SK-N-SH (cell line): ENCODE measurements at regions not wholly inside any gene's neighbourhood (a gene's known extent, or its start where the extent isn't known, plus 50 kb on each side); places are given as distances from the start of the nearest gene placed in this dataset.

Experiments
- CTCF ChIA-PET: fragments of 300-600, 350-600 bp; formaldehyde crosslinking; extraction: SDS; loops from one replicate; lab custom pipeline; 2021; lab: Yijun Ruan, JAX
- POLR2A ChIA-PET: fragments of 350-600 bp; sonication (Branson Sonifier 250); formaldehyde crosslinking; extraction: SDS; loops from one replicate; lab custom pipeline; 2020; ENCODE audit warnings: antibody characterized with exemption, inconsistent platforms; lab: Yijun Ruan, JAX
- DNase-seq: peaks from one replicate; pipeline ENCODE4 v3.0.0; 2012
- H2AFZ ChIP-seq: fragments of 200-600 bp; sonication (generic); 2 replicates; pipeline ENCODE4 v1.8.1; 2016; ENCODE audit warnings: antibody characterized with exemption, mild to moderate bottlenecking, low read depth
- H3F3A ChIP-seq: fragments of 200-600 bp; sonication (generic); replicated peaks from 2 replicates; pipeline ENCODE3; 2016; ENCODE audit warnings: antibody characterized with exemption, mild to moderate bottlenecking; ENCODE audit not compliant: insufficient read depth
- H3K27ac ChIP-seq, 2 experiments: fragments of 200-500 bp in 1 of 2; fragments of 200-600 bp in 1 of 2; sonication (Bioruptor generic) in 1 of 2; sonication (generic), shearing (Covaris generic) in 1 of 2; 2 replicates each; pipeline versions ENCODE4 v1.5.1 to v1.6.1; 2014 to 2016; ENCODE audit warnings: low read depth in 2 of 2, inconsistent platforms in 1 of 2, low read length in 1 of 2, mild to moderate bottlenecking in 1 of 2, mixed read lengths in 1 of 2
- H3K27me3 ChIP-seq: fragments of 200-600 bp; sonication (generic), shearing (Covaris generic); 2 replicates; pipeline ENCODE4 v1.6.1; 2016; ENCODE audit warnings: mixed run types; ENCODE audit not compliant: insufficient read depth
- H3K36me3 ChIP-seq, 2 experiments: fragments of 200-500 bp in 1 of 2; fragments of 200-600 bp in 1 of 2; sonication (Bioruptor generic) in 1 of 2; sonication (generic) in 1 of 2; replicated peaks in 1 of 2; 2 replicates each; pipeline versions ENCODE3 to v1.5.1; 2014 to 2016; ENCODE audit warnings: low read length in 1 of 2, mild to moderate bottlenecking in 1 of 2; ENCODE audit not compliant: insufficient read depth in 2 of 2, control insufficient read depth in 1 of 2
- H3K4me1 ChIP-seq, 2 experiments: fragments of 200-500 bp in 1 of 2; fragments of 200-600 bp in 1 of 2; sonication (Bioruptor generic) in 1 of 2; sonication (generic), shearing (Covaris generic) in 1 of 2; 2 replicates each; pipeline versions ENCODE4 v1.5.1 to v1.6.1; 2014 to 2016; ENCODE audit warnings: low read depth in 1 of 2, low read length in 1 of 2, mixed run types in 1 of 2; ENCODE audit not compliant: insufficient read depth in 2 of 2, control insufficient read depth in 1 of 2
- H3K4me2 ChIP-seq: fragments of 200-600 bp; sonication (generic), shearing (Covaris generic); 2 replicates; pipeline ENCODE4 v1.6.1; 2017; ENCODE audit warnings: mixed run types
- H3K4me3 ChIP-seq, 2 experiments: fragments of 200-500 bp in 1 of 2; fragments of 200-600 bp in 1 of 2; sonication (Bioruptor generic) in 1 of 2; sonication (generic), shearing (Covaris generic) in 1 of 2; 2 replicates each; pipeline versions ENCODE4 v1.5.1 to v1.8.1; 2014 to 2016; ENCODE audit warnings: low read depth in 2 of 2, inconsistent platforms in 1 of 2, low read length in 1 of 2, mild to moderate bottlenecking in 1 of 2, mixed read lengths in 1 of 2, moderate library complexity in 1 of 2
- H3K79me2 ChIP-seq: fragments of 200-600 bp; sonication (generic); 2 replicates; pipeline ENCODE4 v1.8.1; 2017; ENCODE audit warnings: mild to moderate bottlenecking; ENCODE audit not compliant: insufficient read depth
- H3K9ac ChIP-seq: fragments of 200-600 bp; sonication (generic); 2 replicates; pipeline ENCODE4 v1.6.1; 2017; ENCODE audit warnings: mixed run types
- H3K9me2 ChIP-seq: fragments of 200-600 bp; sonication (generic); 2 replicates; pipeline ENCODE4 v1.6.1; 2017; ENCODE audit warnings: mixed run types
- H3K9me3 ChIP-seq: fragments of 200-600 bp; sonication (generic); 2 replicates; pipeline ENCODE4 v1.6.1; 2017; ENCODE audit warnings: mixed run types, mild to moderate bottlenecking, moderate library complexity
- H4K20me1 ChIP-seq: fragments of 200-600 bp; sonication (generic); 2 replicates; pipeline ENCODE4 v1.6.1; 2017; ENCODE audit warnings: mild to moderate bottlenecking, mixed run types; ENCODE audit not compliant: insufficient read depth
- EP300 ChIP-seq, 2 experiments: IDR thresholded peaks; 2 replicates each; pipeline versions ENCODE4 v1.4.0 to v1.6.1; 2012; ENCODE audit warnings: borderline replicate concordance in 1 of 2, low read depth in 1 of 2, low read length in 1 of 2
- FOSL2 ChIP-seq: IDR thresholded peaks from 2 replicates; pipeline ENCODE4 v1.4.0; 2012; ENCODE audit warnings: low read depth, mild to moderate bottlenecking, moderate library complexity, borderline replicate concordance
- FOXJ3 ChIP-seq: sonication (generic); formaldehyde crosslinking; IDR thresholded peaks from 2 replicates; pipeline ENCODE4 v1.5.1; 2020; ENCODE audit warnings: mild to moderate bottlenecking, missing genetic modification reagents
- GABPA ChIP-seq: IDR thresholded peaks from 2 replicates; pipeline ENCODE4 v1.4.0; 2012; ENCODE audit warnings: low read depth, mild to moderate bottlenecking
- JUND ChIP-seq: IDR thresholded peaks from 2 replicates; pipeline ENCODE4 v1.4.0; 2012
- MAX ChIP-seq: IDR thresholded peaks from 2 replicates; pipeline ENCODE4 v1.4.0; 2012; ENCODE audit warnings: low read depth
- MEF2A ChIP-seq: IDR thresholded peaks from 2 replicates; pipeline ENCODE4 v1.4.0; 2012; ENCODE audit warnings: low read depth, borderline replicate concordance
- MXI1 ChIP-seq: IDR thresholded peaks from 2 replicates; pipeline ENCODE4 v1.6.1; 2012; ENCODE audit warnings: mild to moderate bottlenecking, low read depth, low read length, improper control_type of control experiment
- NFIC ChIP-seq: IDR thresholded peaks from 2 replicates; pipeline ENCODE4 v1.4.0; 2012; ENCODE audit warnings: borderline replicate concordance
- RCOR1 ChIP-seq: fragments of 150-350 bp; IDR thresholded peaks from 2 replicates; pipeline ENCODE4 v1.6.1; 2017; ENCODE audit warnings: antibody characterized with exemption, low read length
- REST ChIP-seq: IDR thresholded peaks from 2 replicates; pipeline ENCODE4 v1.6.1; 2012; ENCODE audit warnings: mild to moderate bottlenecking, low read depth, low read length, moderate library complexity
- RFX5 ChIP-seq: IDR thresholded peaks from 2 replicates; pipeline ENCODE4 v1.6.1; 2012; ENCODE audit warnings: mild to moderate bottlenecking, improper control_type of control experiment, low read length
- RXRA ChIP-seq: IDR thresholded peaks from 2 replicates; pipeline ENCODE4 v1.4.0; 2012; ENCODE audit warnings: low read depth, mild to moderate bottlenecking, borderline replicate concordance
- SIN3A ChIP-seq: IDR thresholded peaks from 2 replicates; pipeline ENCODE4 v1.6.1; 2012; ENCODE audit warnings: low read depth, mild to moderate bottlenecking, low read length, moderate library complexity, borderline replicate concordance
- SMC3 ChIP-seq: IDR thresholded peaks from 2 replicates; pipeline ENCODE4 v1.6.1; 2012; ENCODE audit warnings: low read depth, low read length, improper control_type of control experiment
- TAF1 ChIP-seq: IDR thresholded peaks from 2 replicates; pipeline ENCODE4 v1.6.1; 2012; ENCODE audit warnings: low read depth, mild to moderate bottlenecking, low read length, moderate library complexity, borderline replicate concordance
- USF1 ChIP-seq: IDR thresholded peaks from 2 replicates; pipeline ENCODE4 v1.4.0; 2012; ENCODE audit warnings: low read depth, borderline replicate concordance
- YY1 ChIP-seq: IDR thresholded peaks from 2 replicates; pipeline ENCODE4 v1.4.0; 2012; ENCODE audit warnings: low read depth, mild to moderate bottlenecking
- WGBS: methylation state at CpG from one replicate; pipeline ENCODE4 v1.1.6; 2017; ENCODE audit warnings: low lambda C conversion rate; 5-methylcytosine and 5-hydroxymethylcytosine counted together
- TF ChIP-seq, protein P1 (sequence below): fragments of 150-350 bp; IDR thresholded peaks from 2 replicates; pipeline ENCODE4 v1.6.1; 2016; ENCODE audit warnings: mild to moderate bottlenecking, low read depth, low read length

DNA sequence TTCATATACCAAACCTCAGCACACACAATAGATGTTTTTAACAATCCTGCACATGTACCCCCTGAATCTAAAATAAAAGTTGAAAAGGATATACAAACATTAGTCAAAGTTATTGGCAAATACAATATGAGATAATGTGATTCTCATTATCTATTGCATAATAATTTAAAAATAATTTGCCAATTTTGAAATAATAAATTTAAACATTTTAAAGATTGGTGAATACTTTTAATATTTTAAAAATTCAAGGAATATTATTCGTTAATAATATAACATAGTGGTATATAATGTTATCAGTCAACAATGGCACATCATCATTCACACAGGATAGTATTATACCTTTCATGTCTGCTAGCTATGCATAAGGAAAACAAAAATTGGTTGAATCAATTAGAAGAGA lies 207.0 kb upstream of the SP8 start:
- ChIA-PET CTCF (no interaction called here), POLR2A (no interaction called here)
- no peak overlapping the region for H3K4me3 ChIP-seq
- no peaks in the 10 kb centered on the region for H3K4me1 ChIP-seq
- H2AFZ ChIP-seq = no peak overlapping the region
- no peak for TF ChIP-seq SMC3
- TF ChIP-seq REST = no peak
- TF ChIP-seq RCOR1 = no peak
- TF ChIP-seq TAF1 = no peak
- TF ChIP-seq, protein P1, sequence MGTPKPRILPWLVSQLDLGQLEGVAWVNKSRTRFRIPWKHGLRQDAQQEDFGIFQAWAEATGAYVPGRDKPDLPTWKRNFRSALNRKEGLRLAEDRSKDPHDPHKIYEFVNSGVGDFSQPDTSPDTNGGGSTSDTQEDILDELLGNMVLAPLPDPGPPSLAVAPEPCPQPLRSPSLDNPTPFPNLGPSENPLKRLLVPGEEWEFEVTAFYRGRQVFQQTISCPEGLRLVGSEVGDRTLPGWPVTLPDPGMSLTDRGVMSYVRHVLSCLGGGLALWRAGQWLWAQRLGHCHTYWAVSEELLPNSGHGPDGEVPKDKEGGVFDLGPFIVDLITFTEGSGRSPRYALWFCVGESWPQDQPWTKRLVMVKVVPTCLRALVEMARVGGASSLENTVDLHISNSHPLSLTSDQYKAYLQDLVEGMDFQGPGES = no peak
- no peak for TF ChIP-seq SIN3A
- TF ChIP-seq USF1 = no peak
- TF ChIP-seq MAX = no peak
- TF ChIP-seq NFIC = no peak
- no peak for TF ChIP-seq FOXJ3 (CRISPR knock-in tag)
- no peak for TF ChIP-seq FOSL2
- TF ChIP-seq MEF2A = no peak
- TF ChIP-seq MXI1 = no peak
- no peak for TF ChIP-seq RFX5
- TF ChIP-seq JUND = no peak
- no peak for TF ChIP-seq GABPA
- TF ChIP-seq RXRA = no peak
- TF ChIP-seq YY1 = no peak
- no peak for TF ChIP-seq EP300 (IDR thresholded peaks at IDR 0.05; ENCODE audit: borderline replicate concordance in 1 of 2, low read depth in 1 of 2, low read length in 1 of 2)
- H3K9me3 ChIP-seq = no peaks in the 10 kb centered on the region
- H3K36me3 ChIP-seq = no peaks in the 10 kb centered on the region
- no peak for DNase-seq
- no peak overlapping the region for H3K4me2 ChIP-seq
- H4K20me1 ChIP-seq = no peaks in the 10 kb centered on the region
- H3K9ac ChIP-seq = no peak overlapping the region
- no peak overlapping the region for H3K27ac ChIP-seq
- H3K9me2 ChIP-seq = no peaks in the 10 kb centered on the region
- no peaks in the 10 kb centered on the region for H3F3A ChIP-seq
- H3K79me2 ChIP-seq = no peaks in the 10 kb centered on the region
- WGBS = 1% methylated on average over 1 of the region's 1 CpG
- no peaks in the 10 kb centered on the region for H3K27me3 ChIP-seq
